ENCODE measurements at regions not wholly inside any gene's neighbourhood (a gene's known extent, or its start where the extent isn't known, plus 50 kb on each side); places are given as distances from the start of the nearest gene placed in this dataset.
A peak's percentile ranks its signal among the peaks of the same experiment; 100 is the strongest.

DNA sequence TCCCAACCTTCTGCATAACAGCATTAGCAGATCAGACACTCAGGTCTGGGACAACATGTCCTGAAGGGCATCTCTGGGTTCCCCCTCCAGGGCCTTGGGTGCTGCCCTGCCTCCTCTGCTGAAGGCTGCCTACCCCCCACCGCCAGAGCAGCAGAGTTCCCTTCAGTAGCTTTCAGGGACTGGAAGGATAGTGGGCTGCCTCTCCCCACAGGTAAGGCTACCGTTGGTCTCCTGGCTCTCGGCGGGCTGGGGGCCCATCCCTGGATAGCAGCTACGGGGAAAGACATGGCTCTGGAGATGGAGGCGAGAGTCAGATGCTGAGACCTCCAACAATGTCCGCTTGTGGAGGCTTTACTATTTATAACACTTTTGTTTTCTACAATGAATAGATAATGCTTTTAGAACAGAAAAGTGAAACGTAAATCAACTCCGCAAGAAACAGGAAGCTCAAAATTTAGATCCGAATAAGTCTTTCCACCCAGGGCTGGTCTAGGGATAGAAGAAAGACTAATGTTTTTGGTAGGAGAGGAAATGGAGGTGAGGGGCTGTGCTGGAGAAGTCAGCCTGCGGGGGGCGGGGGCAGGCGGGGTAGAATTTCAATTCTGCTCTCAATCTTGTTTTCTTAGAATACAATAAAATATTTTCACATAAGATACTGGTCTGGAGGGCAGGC, 58.4 kb downstream of the ARL4C start:
- DNase-seq, result no peak

DNA sequence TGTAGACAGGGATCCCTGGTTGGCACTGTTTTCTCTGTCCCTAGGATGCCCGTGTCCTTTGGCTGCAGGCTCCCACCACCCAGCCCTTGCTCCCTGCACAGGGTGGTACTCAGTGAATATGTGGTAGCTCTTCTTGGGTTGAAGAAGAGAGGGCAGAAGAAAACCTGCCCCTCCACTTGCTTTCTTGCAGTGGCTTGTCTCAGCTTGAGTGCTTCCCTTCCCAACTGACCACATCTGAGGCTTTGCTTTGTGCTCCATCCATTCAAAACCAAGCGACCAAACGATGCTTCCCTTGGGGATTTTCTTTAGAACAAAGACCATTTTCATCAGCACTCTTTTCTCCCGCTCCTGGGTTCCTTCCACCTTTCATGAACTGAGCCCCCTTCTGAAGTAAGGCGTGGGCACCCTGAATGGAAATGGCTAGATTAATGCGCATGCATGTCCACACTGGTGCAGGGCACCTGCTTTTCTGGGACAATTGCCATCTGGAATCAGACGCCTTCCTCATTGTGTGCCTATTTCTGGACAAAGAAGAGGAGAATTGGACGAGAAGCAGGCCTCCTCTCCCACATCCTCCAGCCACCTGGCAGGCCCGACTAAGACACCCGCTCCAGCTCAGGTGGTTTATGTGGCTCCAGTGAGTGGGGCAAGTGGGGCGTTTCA, 59.1 kb downstream of the ARL4C start:
- DNase-seq, result no peak

DNA sequence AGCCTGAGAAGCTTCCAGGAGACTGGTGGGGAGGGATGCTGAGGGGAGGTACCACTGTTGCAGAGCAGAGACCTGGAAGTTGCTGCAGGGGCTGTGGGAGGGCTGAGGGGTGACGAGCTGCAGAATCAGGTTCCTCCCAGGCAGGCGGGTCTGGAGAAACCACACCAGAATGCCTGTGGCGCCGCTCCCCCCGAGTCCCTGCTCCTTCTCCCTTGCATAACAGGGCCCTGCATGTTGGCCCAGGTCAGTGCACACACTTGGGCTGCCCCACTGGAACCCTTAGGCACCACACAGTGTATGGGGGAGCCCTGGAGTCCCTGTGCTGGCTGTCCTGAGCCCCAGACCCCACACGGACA, 60.4 kb downstream of the ARL4C start:
- DNase-seq, result no peak

DNA sequence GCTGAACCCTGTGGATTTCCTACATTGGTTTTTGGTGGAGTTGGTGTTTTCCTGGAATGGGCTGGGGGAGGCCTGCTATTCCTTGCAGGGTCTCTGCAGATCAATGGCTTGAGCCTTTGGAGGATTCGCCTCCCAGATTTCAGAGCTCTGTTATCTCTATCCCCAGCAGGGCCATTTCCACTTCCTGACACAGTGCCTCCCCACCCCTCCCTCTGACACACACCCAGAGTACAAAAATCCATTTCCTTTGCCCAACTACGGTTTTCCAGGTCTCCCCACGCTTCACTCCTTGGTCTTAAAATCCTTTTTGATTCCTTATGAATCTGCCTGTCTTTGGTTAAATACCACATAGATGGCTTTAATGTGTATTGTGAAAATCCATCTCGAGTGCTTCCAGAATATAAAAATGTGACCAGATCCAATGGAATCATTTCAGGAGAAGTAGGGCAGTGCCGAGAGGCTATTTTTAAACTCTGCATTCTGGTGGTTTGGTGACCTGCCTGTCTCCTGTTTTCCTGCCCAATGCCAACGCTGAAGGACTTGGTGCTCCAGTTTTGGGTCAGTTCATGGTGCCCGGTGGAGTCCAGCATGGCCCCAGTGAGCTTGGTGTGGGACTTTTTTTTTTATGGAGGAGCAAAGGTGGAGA, 60.9 kb downstream of the ARL4C start:
- no peak for DNase-seq

DNA sequence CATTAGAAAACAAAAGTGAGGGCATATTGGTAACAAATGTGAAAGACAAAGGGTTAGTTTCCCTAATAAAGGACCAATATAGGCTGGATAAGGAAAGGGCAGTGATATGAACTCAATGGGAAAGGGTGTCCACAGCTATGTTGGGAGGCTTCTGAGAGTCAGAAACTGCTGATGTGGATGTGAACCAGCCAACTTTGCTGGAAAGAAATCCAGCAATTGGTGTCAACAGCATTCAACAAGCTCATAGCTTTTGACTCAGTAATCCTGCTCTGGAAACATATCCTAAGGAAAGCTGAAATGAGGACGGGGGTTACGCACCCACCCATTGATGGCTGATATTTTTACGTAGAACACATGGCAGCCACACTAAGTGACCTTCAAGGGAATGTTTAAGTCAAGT, 63.7 kb downstream of the ARL4C start:
- DNase-seq, result no peak

DNA sequence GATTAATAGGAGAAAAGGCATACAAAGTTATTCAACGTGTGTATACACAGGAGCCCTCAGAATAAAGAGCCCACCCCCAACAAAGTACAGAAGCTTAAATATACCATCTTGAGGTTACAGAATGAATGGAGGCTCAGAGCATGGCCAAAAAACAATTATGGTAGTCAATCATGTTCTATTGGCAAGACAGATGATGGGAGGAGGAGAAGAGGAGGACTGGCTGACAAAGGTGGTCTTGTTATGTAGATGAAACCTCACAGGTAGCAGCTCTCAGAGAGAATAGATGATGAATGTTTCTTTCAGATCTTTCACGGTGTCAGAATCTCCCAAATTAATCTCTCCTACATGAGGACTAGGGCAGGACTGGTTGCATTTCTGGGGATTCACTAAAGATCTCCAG, 66.0 kb downstream of the ARL4C start:
- no peak for DNase-seq

DNA sequence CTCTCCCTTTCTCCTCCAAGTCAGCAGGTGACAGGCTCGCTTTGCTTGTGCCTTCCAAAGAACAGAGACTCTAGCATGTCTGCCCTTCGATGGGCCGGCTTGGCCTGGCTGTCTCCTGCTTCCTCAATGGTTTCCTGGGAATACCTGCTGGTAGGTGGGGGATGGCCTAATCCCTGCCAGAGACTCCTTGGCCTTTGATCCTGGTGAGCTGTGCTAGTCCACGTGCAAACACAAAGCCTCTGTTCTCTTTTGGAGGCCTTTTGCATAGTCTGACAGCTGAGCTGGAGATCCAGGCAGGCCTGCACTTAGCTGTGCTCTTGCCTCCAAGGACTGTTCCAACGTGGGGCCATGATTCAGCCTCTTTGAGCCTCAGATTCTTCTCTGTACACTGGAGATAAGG, 67.6 kb downstream of the ARL4C start:
- DNase-seq, result no peak

DNA sequence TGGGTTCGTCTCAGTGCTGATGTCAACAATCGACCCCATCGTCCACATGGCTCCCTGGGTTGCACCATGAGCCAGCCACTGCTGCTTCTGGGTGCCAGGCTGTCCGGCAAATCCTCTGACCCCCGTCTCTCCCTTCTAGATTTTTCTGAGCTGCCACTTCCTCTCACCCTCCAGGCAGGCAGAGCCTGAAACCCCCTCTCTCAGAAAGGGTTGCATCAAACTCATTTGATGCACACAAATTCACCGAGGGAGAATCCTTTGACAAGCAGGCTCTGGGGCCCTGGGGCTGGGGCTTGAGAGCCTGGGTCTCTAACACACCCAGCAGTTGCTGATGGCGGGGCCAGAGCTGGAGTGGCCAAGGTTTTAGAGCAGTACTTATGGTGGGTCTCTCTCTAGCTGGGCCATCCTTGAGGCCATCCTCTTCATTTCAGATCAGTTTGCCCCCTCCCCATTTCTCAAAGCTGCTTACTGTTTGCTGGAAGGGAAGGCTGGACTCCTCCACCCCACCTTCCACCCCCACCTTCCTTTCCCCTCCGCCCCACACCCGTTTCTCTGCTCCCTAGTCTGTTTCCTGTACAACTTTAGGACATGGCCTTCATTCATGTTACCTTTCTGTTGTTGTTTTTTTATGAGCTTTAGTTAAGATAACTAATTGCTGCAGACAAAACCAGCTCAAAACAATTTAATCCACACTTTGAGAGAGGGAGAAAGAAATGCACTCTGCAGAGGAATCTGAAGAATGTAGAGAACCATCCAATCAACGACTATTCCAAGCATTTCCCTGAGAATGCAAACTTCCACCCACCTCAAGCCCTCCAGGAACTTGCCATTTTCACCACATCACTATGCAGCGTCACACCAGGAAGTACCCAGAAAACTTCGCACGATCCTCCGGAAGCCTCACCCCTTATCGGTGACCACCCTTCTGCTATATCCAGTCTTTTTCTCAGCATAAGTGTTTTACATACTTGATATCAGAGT, 69.5 kb downstream of the ARL4C start:
- DNase-seq, result peak; percentile 19

DNA sequence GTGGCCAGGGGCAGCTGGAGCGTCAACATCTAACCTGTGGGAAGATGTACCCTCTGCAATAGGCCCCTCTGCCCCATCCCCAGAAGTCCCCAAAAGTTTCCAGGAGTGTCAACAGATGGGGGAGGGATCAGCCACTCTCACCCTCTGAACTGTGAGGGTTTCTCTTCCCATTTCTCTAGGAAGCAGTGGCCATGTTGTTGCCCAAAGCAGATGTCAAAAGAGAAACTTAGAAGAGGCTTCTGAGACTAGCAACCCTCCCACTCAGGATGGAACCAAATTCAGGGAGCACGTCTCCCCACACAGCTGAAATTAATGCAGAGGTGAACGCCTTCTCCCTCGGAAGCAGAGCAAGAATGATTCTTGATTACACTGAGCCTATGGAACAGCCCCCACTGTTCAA, 70.3 kb downstream of the ARL4C start:
- DNase-seq, result peak; percentile 14

DNA sequence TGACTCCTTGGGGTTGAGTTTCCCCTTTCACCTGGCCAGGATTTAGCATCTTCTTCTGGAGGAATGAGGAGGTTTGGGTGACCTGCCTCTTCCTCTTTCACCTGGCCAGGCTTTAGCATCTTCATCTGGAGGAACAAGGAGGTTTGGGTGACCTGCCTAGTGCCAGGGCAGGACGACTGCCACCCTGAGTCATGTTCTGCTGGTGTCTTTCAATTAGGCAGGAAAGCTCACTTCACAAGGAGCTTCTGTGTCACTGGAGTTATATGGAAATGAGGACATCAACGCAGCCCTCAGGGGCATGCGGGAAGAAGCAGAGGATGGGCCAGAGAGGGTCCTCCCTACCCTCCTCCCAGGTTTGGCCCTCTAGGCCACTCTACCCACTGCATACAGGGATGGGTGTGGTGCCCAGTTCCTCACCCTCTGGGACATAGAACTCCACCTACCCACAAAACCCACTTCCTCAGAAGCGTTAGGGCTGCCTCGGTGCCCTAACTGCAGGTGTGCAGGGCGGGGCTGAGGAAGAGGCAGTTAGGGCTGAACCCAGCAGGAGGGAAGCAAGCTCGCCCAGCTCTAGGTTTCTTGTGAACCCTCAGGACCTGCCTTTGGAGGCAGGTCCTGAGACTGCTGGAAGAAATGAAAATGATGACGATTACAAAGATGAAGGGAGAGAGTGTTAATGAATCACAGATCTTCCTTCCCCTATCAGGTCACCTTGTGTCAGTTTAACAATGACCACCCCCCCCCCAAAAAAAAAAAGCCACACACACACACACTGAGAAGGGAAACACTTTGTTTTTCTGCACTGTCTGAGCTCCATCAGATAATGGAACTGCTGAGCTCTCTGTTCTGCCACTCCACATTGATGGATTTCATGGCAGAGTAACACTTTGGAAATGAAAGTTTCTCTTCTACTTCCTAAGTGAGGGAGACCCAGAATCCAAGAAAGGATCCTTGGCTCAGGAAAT, 71.0 kb downstream of the ARL4C start:
- DNase-seq, result peak; percentile 89

DNA sequence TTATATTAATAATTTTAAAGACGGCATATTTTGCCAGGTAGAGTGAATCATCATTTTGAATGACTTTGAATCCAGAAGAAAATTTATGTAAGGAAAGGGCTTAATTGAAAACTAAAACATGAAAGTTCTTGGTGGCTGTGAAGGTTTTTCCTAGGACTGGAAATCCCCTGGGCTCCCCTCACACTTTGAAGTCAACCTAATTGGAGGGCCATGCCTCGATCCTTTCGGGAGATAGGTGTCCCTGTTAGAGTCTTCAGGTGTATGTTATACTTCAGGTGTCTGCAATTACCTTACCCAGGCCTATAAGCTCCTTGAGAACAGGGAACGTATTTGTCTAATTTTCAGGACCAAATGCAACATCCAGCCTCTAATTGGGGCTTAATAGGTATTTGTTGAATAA, 73.0 kb downstream of the ARL4C start:
- DNase-seq, result no peak

DNA sequence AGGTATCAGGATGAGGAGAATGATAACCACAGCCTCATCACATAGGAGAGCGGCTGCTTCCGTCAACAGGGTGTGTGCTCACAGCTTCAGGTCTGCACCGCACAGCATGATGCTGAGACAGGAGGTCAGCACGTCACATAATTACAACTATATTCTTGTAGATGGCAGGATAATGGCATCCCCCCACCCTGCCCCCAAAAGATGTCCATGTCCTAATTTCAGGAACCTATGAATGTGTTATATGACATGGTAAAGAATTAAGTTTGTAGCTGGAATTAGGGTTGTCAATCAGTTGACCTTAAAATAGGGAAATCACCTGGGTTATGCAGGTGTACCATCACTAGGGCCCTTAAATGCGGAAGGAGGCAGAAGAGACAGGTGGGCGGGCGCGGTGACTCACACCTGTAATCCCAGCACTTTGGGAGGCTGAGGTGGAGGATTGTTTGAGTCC, 73.9 kb downstream of the ARL4C start:
- DNase-seq, result peak; percentile 79

DNA sequence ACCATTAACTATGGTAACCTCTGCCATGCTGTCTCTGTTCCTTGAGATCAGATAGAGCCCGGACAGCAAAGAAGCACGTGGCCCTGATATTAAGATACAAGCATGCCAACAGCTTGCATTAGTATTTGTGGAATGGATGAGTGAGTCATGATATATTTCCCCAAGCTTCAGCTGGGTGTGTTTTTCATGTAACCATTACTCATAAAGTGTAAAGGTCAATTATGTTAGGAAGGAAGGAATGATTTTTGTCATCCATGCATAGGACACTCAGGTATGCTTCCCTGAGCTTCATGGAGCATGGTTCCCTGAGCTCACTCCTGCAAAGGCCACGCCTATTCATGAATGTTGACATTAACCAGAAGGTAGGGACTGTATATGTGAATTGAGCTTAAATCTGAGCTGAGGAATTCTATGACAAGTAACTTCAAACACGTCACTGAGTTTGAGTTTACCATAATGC, 74.6 kb downstream of the ARL4C start:
- DNase-seq, result no peak

DNA sequence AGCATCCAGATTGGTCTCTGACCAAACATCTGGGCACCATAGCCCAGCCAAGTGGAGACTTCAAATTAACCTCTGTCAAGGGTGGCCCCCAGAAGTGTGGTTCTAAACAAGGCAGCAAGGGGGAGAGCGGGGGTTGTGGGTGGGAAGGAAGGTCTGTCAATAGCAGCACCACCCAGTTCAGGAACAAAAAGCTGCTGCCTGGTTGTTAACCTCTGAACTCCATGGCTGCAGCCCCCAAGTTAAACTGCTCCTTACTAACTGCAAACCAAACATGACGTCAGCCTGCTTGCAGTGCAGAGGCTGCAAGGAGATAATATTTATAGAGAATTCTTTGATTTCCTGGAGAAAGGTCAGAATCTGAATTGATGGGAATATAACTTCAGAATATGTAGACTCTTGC, 76.5 kb downstream of the ARL4C start:
- DNase-seq, result no peak

DNA sequence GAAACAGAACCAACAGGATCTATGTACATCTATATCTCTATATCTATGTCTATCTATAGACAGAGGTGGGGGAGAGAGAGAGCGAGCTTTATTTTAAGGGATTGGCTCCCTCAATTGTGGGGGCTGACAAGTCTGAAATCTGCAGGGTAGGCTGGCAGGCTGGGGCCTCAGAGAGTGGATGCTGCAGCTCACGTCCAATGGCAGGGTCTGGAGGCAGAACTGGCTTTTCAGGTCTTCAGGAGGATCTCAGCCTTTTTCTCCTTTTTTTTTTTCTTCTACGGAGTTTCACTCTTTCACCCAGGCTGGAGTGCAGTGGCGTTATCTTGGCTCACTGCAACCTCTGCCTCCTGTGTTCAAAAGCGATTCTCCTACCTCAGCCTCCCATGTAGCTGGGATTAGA, 77.2 kb downstream of the ARL4C start:
- DNase-seq, result no peak

DNA sequence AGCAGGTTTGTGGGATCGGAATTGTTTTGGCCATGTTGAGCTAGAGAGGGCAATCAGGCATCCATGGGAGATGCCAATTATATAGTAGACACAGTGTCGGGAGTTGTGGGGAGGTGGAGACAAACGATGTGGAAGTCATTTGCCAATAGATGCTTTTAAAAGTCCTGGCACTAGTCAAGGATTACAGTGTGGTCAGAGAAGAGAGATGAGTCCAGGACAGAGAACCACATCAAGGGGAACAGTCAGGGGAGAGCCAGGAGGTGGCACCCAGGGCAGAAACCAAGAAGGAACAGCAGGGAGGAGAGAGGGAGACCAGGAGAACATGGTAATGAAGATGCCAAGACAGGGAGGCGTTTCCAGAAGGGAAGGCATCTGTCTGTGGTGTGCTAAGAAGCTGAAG, 81.2 kb downstream of the ARL4C start:
- no peak for DNase-seq

DNA sequence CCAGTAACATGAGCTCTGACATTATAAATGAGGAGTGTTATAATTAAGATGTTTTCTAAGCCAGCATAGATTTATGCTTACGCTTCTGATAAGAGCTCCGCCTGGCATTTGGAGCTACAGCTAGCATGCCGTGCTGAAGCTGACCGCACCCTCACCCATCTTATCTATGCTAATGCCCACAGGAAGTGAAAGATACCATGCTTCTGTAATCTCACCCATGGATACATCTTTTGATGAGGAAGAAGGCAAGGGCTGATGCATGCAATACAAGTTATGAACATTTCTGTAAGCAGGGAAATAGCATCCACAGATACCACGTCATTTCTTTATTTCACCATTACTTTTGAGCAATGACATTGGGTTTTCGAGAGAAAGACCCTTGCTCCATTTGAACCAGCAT, 82.3 kb downstream of the ARL4C start:
- DNase-seq, result no peak

DNA sequence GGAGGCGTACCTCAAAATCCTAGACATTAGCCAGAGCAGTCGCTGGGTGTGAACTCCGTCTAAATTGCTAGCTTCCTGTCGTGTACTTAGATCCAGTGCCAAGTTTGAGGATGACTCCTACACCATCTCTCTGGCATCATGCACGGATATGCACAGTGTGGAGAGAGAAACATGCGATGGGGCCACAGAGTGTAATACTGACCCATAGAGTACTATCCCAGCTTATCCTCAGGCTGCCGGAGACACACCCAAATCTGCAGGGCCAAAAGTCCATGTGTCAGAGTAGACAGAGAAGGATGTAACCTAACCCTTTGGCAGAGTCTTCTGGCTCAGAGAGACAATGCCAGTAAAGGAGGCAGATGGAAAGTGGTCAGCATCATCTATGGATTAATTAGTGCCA, 84.2 kb downstream of the ARL4C start:
- DNase-seq, result no peak

DNA sequence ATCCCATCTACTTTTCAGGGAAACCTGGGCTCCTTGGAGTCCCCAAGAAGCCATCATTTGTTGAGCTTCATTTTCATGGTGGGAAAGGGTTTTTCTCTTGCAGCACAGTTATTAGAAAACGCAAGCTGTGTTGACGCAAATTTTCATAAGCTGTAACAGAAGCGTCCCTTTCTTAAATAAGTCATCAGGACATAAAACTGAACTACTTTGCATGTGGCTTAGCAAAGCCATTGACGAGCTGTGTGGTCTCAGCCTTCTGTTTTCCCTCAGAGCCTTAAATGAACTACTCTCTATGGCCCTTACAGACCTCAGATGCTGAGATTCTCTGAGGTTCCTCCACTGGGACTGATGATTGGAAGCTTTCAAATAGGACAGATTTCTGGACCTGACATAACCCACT, 85.1 kb downstream of the ARL4C start:
- no peak for DNase-seq

DNA sequence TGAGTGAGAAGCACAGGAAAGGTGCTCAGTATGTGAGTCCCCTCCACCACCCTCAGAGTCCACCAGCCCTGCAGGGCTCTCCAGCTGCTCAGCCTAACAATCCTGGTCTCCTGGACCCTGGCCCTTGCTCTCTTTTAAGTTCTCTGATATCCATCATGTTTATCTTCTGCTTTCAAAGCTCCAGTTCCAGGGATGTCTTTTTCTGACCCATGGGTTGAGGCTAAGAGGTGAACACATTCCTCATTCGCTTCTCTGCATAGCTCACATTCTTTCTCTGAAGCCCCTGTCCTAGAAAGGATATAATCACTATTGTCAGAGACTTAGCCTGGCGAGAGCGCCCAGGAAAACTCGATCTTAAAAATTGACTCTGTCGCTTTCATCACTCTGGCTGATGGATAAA, 86.4 kb downstream of the ARL4C start:
- no peak for DNase-seq

DNA sequence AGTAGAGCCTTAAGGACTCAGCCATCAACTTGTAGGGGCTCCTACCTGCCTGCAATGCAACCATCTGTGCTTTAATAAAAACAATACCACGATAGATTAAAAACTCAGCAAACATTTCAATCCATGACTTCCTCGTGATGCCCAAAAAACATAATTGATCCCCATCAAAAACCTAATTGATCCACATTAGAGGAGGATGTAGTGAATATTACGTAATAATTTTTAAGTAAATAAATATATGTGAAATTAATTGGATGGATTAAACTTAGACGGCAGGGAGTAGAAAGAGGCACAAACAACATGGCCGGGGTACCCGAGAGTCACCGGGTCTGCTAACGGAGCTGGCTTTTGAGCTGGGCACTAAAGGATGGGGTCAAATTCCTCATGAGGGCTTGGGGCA, 87.3 kb downstream of the ARL4C start:
- no peak for DNase-seq

DNA sequence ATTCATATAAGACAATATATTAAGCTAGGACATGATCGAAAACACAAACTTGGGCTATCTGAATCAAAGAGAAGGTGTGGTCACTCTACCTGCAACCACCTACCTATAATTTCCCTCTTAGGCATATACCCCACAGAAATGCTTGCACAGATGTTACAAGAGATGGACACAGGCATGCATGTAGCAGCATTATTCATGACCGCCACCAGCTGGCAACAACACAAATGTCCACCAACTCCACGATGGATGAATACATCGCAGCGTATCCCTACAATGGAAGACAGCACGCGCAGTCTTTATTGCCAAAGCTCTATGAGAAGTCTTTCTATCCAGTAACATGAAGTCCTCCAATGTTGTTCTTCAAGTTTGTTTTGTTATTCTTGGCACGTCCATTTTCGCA, 90.8 kb downstream of the ARL4C start:
- no peak for DNase-seq
